NOMO-1 (cell line): ENCODE measurements at regions not wholly inside any gene's neighbourhood (a gene's known extent, or its start where the extent isn't known, plus 50 kb on each side); places are given as distances from the start of the nearest gene placed in this dataset.
"Not testable (repeated sequence)": the region's sequence is repeated elsewhere in the genome, so short reads cannot be mapped to it uniquely, and the experiment has no call there.

Experiments
- DNase-seq, 2 experiments: peaks; one replicate each; lab custom pipeline; 2025; ENCODE audit not compliant: unreplicated experiment in 2 of 2; lab: John Stamatoyannopoulos, UW

GRCh38 chr3:110644203-110644602 lies 427.4 kb upstream of the NECTIN3 start:
- DNase-seq = no peak

DNA sequence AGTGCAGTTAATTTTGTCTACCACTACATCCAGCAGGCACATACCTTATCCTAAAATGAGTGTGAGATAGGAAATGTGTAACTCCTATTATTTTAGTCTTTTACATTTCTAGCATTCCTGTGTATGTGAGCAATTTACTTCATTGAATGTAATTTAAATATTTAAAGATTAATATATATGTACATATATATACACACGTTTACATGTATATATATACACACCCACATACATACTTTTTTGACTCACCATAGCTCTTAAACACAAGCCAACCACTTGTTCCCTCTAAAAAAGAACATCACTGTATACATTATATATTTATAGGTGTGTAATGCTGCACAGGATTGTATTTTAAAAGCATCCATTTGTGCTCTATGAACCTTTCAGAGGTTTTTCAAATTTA lies 425.6 kb upstream of the NECTIN3 start:
- DNase-seq = no peak

DNA sequence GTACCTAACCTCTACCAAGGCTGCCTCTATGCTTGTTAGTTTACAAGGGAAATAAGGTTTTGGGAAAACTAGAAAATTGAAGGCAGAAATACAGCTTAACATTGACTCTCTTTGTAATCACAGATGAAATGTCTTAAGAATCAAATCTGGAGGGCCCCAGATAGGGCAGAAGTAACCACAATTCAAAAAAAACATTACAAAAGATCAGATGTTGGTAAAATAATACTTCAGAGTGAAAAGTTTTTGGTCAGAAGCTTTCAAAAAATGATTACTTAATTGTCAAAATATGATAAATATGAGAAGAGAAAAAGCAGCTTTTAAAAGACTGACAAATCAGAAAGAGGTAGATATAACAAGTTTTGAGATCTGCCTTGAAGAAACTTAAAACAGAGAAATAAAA lies 425.1 kb upstream of the NECTIN3 start:
- DNase-seq = no peak

DNA sequence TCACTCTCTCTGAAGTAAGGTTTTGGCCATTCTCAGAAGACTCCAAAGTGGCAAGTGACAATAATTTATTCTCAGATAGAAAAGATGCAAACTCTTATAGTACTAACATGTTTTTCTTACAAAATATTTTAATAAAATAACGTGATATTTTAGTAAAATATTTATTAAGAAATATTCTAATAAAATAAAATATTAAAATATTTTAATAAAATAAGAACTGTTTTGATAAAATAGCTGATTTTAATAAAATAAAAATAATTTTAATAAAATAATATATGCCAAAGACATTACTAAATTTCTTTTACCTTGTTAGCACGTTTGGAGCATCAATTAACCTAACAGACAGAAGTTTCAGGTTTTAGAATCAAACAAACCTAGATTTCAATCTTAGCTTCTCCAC lies 424.0 kb upstream of the NECTIN3 start:
- DNase-seq = no peak

- DNase-seq = no peak
Observed at GRCh38 chr3:110650741-110651140, 420.9 kb upstream of the NECTIN3 start.

- DNase-seq = no peak
Observed at GRCh38 chr3:110654843-110655502, 416.6 kb upstream of the NECTIN3 start.

DNA sequence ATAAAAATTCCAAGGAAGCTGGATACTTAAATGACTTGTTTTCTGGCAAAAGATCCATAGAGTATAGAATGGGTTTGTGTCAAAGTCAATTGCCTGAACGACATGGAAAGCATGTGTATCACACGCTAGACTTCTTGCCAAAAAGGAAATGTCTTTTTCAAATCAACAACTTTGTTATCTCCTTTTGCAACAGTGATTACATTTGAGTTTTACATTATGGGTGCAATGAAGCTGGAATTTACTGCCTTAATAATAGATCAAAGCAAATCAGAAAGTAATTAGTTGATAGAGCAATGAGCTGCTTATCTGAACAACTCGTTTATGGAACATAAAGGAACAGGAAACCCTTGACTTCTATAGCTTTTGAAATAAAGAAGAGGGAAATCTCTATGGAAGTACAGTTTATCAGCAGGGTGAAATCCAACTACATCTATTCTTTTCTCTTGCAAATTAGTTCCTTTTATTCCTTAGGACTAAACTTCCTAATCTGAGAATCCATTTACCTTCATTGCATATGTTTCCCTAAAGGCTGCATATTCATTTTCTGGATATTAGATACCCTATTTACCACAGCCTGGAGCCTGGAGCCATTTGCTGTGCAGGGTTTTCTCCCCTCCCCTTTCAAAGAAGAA lies 415.1 kb upstream of the NECTIN3 start:
- no peak for DNase-seq

DNA sequence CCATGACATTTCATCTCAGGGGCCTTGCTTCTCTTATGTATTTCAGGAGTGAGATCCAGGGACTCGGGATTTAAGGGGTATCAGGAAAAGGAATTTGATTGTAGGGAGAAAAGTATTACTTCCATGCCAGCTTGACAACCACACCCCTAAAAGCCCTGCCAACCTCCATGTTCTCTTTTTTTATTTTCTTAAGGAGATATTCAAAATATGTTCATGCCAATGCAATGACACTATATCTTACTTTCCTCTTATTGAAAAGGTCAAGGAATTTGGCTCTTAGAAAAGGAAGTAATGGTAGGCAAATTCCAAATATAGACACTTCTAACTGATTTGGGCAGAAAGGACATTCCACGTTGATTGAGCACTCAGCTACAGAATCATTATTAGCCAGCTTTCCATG lies 407.5 kb upstream of the NECTIN3 start:
- no peak for DNase-seq

DNA sequence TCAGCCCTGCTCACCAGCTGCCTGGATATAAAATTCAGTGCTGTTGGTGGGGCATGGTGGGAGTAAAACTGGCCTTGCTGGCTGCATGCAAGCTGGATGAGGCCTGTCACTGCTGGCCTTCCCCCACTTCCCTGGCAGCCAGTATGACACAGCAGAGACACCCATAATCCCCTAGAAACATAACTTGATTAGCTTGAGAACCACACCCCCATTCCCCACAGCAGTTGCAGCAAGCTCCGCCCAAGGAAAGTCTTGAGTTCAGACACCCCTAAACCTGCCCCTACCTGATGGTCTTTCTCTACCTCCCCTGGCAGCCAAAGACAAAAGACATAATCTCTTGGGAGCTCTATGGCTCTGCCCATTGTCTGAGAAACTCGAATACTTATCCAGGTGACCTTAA lies 405.1 kb upstream of the NECTIN3 start:
- no peak for DNase-seq

DNA sequence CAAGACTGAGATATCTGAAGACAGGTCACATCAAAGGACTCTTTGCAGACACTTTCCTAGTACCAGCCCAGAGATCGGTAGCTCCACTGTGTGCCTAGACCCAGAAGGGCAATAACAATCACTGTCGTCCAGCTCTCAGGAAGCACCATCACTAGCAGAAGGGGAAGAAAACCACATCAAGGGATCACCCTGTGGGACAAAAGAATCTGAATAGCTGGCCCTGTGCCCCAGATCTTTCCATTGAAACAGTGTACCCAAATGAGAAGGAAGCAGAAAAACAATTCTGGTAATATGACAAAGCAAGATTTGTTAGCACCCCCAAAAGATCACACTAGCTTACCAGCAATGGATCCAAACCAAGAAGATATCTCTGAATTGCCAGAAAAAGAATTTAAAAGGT lies 404.4 kb upstream of the NECTIN3 start:
- DNase-seq = no peak

DNA sequence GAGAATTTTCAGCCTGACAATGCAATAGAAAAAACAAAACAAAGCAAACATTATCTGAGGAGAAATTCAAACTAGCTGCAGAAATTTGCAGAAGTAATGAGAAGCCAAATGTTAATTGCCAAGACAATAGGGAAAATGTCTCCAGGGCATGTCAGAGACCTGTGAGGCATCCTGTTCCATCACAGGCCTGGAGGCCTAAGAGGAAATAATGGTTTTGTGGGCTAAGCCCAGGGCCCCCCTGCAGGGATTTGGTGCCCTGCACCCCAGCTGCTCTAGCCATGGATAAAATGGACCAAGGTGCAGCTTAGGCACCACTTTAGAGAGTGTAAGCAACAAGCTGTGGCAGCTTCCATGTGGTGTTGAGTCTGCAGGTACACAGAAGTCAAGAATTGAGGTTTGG lies 401.2 kb upstream of the NECTIN3 start:
- no peak for DNase-seq

DNA sequence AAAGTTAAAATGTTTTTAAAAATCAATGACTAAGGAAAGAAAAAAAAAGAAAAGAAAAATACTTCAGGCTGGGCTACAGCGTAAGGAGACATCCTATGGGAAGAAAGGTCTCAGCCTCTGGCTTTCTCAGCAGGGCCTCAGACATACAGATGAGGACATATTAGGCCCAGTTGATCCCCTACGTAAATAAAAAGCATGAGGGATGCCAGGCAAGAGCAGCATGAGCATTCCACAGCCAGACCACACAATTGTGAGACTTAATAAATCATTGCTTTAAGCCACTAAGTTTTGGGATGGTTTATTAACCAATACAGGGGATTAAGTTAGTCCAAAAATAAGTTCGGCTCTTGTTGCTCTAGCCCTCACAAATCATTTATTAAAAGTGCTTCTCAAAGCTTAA lies 394.1 kb upstream of the NECTIN3 start:
- no peak for DNase-seq

DNA sequence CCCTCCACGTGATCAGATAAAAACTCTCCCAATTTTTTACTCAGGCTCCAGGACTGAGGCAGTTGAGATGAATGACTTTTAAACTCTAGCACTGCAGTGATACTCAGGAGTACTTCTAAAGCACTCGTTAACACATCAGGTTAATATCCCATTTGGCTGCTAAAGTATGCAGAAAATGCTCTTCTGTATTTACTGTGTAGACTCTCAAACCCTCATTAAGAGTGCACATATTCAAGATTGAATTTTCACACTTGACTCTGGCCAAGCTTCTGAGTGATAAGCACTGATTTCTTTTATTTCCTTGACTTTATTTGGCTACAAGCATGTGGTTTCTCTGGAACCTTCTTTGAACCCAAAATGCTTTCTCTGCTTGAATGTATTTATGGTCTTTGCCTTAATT lies 392.3 kb upstream of the NECTIN3 start:
- DNase-seq = no peak

- DNase-seq = no peak
Observed at GRCh38 chr3:110680450-110680849, 391.2 kb upstream of the NECTIN3 start.

- no peak for DNase-seq
Observed at GRCh38 chr3:110684466-110684865, 387.1 kb upstream of the NECTIN3 start.

GRCh38 chr3:110685630-110686029 lies 386.0 kb upstream of the NECTIN3 start:
- DNase-seq = no peak

- no peak for DNase-seq
Observed at GRCh38 chr3:110686701-110687100, 384.9 kb upstream of the NECTIN3 start.

DNA sequence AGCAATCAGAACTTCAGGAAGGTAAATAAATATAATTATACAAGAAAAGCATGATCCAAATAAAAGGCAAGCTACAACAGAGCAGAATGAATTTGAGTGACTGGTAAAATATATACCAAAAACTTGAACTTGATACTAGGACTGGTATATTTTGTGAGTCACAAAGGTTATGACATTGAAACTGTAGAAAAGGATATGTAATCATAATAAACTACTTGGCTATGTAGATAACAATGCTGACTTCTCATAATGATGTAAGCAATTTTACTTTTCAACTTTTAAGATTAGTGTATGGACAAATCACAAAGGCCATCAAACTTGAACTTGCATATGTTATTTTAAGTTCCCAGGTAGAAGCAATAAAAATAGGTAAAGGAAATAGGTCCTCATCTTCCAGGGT lies 384.5 kb upstream of the NECTIN3 start:
- DNase-seq = no peak

DNA sequence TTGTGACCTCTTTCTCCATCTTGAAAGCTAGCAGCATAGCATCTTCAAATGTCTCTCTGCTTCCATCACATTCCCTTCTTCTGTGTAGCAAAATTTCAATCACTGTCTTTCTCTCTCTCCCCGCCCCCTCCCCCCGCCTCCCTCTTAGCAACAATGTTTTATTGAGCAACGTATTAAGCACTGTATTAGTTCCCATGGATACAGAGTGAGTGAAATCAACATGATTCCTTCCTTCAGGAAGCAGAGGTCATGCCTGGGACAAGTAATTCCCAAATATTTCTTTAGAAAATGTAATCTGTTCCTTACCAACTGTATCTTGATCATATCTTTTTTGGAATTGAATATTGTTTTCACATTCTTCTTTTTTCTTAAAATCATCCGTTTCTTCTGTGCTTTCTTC lies 373.7 kb upstream of the NECTIN3 start:
- DNase-seq = no peak

DNA sequence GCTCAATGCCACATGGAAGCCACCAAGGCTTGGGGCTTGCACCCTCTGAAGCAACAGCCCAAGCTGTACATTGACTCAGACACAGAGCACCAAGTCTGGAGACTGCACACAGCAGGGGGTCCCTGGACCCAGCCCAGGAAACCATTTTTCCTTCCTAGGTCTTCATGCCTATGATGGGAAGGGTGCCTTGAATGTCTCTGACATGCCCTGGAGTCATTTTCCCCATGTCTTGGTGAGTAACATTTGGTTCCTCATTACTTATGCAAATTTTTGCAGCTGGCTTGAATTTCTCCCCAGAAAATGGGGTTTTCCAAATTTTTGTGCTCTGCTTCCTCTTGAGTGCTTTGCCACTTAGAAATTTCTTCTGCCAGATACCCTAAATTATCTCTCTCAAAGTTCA lies 367.3 kb upstream of the NECTIN3 start:
- not testable (repeated sequence) for DNase-seq

DNA sequence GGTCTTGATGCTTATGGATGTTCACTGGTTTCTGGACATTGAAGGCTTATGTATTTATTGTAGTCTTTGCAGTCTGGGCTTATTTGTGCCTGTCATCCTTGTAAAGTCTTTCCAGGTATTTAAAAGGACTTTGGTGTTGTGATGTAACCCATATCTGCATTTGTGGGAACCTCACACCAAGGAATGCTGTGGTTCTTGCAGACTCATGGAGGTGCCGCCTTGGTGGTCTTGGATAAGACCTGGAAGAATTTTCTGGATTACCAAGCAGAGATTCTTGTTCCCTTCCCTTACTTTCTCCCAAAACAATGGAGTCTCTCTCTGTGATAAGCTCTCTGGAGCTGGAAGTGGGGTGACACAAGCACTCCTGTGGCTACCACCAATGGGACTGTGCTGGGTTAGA lies 363.5 kb upstream of the NECTIN3 start:
- no peak for DNase-seq

GRCh38 chr3:110710156-110710555 lies 361.5 kb upstream of the NECTIN3 start:
- no peak for DNase-seq

- no peak for DNase-seq
Observed at GRCh38 chr3:110710603-110711002, 361.0 kb upstream of the NECTIN3 start.
